H1 (cell line): ENCODE measurements at regions not wholly inside any gene's neighbourhood (a gene's known extent, or its start where the extent isn't known, plus 50 kb on each side); places are given as distances from the start of the nearest gene placed in this dataset.

ENCODE experiments used
- KDM4A ChIP-seq: IDR thresholded peaks from one replicate; pipeline ENCODE4 v1.7.1; 2012; ENCODE audit warnings: low read depth, mild to moderate bottlenecking, moderate library complexity, low read length, inconsistent platforms; ENCODE audit not compliant: severe bottlenecking
- POLR2A ChIP-seq, 2 experiments: IDR thresholded peaks; 1 replicate in 1 of 2; 2 replicates in 1 of 2; pipeline ENCODE4 v1.6.1; 2011; ENCODE audit warnings: low read depth in 2 of 2, low read length in 2 of 2, mild to moderate bottlenecking in 2 of 2; ENCODE audit errors: control extremely low read depth in 1 of 2

DNA sequence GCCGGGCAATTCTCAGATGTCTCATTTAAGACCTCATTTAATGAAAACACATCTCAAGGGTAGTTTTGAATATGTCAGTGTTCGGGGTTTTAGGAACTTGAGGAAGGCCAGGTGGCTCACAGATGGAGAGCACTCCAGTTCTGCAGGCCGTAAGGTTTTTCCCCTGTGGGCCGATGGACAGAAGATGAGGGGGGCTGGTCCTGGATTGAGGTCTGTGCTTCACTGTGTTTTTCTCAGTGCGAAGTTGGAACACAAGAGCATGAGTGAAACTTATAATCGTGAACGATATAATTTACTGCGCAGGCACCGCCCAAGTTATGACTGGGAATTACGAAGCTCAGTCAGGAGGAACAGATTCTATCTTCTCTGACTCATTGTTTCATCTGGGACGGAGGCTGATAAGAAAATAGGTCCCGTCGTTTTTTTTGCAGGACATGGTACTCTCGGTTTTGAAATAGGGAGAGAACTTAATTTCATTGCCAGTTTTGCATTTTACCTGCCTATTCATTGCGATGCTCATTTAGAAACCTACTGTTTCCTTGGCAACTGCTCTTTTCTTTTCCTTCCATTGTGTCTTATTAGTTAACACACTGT, 591.0 kb upstream of the PFKP start (continued):
- TF ChIP-seq KDM4A (no peak), POLR2A (IDR thresholded peaks at IDR 0.05; ENCODE audit: control extremely low read depth in 1 of 2, low read depth in 2 of 2, low read length in 2 of 2) (no peak)
